ENCODE measurements at regions not wholly inside any gene's neighbourhood (a gene's known extent, or its start where the extent isn't known, plus 50 kb on each side); places are given as distances from the start of the nearest gene placed in this dataset.

DNA sequence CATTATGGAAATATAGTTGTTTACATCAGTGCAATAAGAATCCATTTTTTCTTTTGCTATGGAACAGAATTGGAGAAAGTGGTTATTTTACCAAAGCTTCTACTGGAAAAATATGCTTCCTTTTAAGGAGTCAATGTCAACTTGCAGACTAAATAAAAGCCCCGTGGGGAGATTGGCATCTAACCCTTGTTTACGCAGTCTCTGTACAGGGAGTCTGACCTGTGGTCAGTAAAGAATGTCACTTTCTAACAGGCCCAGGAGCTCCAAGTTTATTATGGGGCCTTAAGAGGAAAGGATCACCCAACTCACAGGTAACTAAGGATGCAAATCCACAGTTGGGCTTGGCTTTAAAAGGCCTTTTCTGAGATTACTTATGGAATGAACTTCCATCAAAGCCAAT, 1751.2 kb downstream of the SI start:
- no peaks in the 10 kb centered on the region for H3K9me1 ChIP-seq (replicated peaks; ENCODE audit: control insufficient read depth, extremely low read depth, insufficient read depth, low read length)
- TF ChIP-seq POLR2A (IDR thresholded peaks at IDR 0.05; ENCODE audit: low read depth, low read length) (no peak), MYC (IDR thresholded peaks at IDR 0.05; ENCODE audit: low read depth, low read length) (no peak), EZH2 (IDR thresholded peaks at IDR 0.05; ENCODE audit: borderline replicate concordance, low read depth, low read length, severe bottlenecking) (no peak), GATA2 (IDR thresholded peaks at IDR 0.05; ENCODE audit: insufficient read depth, insufficient read length, low read depth, low read length) (no peak), JUN (IDR thresholded peaks at IDR 0.05; ENCODE audit: borderline replicate concordance, insufficient read depth, insufficient read length, low read depth) (no peak), POLR2AphosphoS5 (IDR thresholded peaks at IDR 0.05; ENCODE audit: insufficient read depth, low read depth, low read length) (no peak), FOS (IDR thresholded peaks at IDR 0.05; ENCODE audit: borderline replicate concordance, insufficient read depth, low read length) (no peak), MAX (IDR thresholded peaks at IDR 0.05; ENCODE audit: insufficient read depth, insufficient read length) (no peak)
- TF ChIP-seq, protein P1, sequence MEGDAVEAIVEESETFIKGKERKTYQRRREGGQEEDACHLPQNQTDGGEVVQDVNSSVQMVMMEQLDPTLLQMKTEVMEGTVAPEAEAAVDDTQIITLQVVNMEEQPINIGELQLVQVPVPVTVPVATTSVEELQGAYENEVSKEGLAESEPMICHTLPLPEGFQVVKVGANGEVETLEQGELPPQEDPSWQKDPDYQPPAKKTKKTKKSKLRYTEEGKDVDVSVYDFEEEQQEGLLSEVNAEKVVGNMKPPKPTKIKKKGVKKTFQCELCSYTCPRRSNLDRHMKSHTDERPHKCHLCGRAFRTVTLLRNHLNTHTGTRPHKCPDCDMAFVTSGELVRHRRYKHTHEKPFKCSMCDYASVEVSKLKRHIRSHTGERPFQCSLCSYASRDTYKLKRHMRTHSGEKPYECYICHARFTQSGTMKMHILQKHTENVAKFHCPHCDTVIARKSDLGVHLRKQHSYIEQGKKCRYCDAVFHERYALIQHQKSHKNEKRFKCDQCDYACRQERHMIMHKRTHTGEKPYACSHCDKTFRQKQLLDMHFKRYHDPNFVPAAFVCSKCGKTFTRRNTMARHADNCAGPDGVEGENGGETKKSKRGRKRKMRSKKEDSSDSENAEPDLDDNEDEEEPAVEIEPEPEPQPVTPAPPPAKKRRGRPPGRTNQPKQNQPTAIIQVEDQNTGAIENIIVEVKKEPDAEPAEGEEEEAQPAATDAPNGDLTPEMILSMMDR (IDR thresholded peaks at IDR 0.05; ENCODE audit: extremely low read depth in 1 of 2, insufficient read depth in 1 of 2, low read depth in 1 of 2, low read length in 2 of 2) = no peak
- no peaks in the 10 kb centered on the region for H4K20me1 ChIP-seq (replicated peaks; ENCODE audit: control insufficient read depth, extremely low read depth, insufficient read depth, low read length)
- intact Hi-C loops (cut with micrococcal nuclease) (no loop called here), dilution Hi-C loops (cut with MboI; ENCODE audit: extremely low pct_ligation_motif_present, low sequenced_read_pairs) (no loop called here)
- no peak for FAIRE-seq
- no peaks in the 10 kb centered on the region for H3K79me2 ChIP-seq (ENCODE audit: control insufficient read depth, insufficient read depth, low read length)
- H3K9me3 ChIP-seq (replicated peaks; ENCODE audit: control insufficient read depth, insufficient read depth, low read length) = no peaks in the 10 kb centered on the region
- no peak for DNase-seq (ENCODE audit: low read depth, low spot score)
- H3K27me3 ChIP-seq (ENCODE audit: control insufficient read depth in 2 of 2, insufficient read depth in 2 of 2, low read length in 2 of 2) = no peaks in the 10 kb centered on the region
- no TSS peak for BruUV-seq (replicated peaks)
- H3K9ac ChIP-seq (replicated peaks; ENCODE audit: extremely low read depth, insufficient read depth, low read length) = no peak overlapping the region
- H2AFZ ChIP-seq (ENCODE audit: low read depth, low read length) = no peak overlapping the region
- no peak overlapping the region for H3K4me2 ChIP-seq (ENCODE audit: insufficient read depth, low read length)
- H3K4me1 ChIP-seq (ENCODE audit: control insufficient read depth, extremely low read depth, insufficient read depth, low read length) = no peaks in the 10 kb centered on the region
- ChIA-PET POLR2A (no interaction called here), CTCF (no interaction called here)
- no peak overlapping the region for H3K27ac ChIP-seq (ENCODE audit: insufficient read depth, low read depth, low read length)
- no peaks in the 10 kb centered on the region for H3K36me3 ChIP-seq (ENCODE audit: control insufficient read depth in 2 of 2, extremely low read depth in 1 of 2, insufficient read depth in 2 of 2, low read length in 2 of 2)
- no peak overlapping the region for H3K4me3 ChIP-seq (replicated peaks in 1 of 3; ENCODE audit: insufficient read depth in 1 of 3, low read depth in 1 of 3, low read length in 3 of 3)

Measured in endothelial cell of umbilical vein (primary cell).